Adrenal gland (tissue), 5 donors: ENCODE measurements at regions not wholly inside any gene's neighbourhood (a gene's known extent, or its start where the extent isn't known, plus 50 kb on each side); places are given as distances from the start of the nearest gene placed in this dataset.

Experiments used
- CTCF ChIP-seq, 6 experiments: fragments of 450-650 bp in 4 of 6; fragments of 200-600 bp in 2 of 6; sonication (generic) in 1 of 6; IDR thresholded peaks; 1 replicate in 5 of 6; 2 replicates in 1 of 6; pipeline versions ENCODE4 v1.5.1 to v1.8.0; 2016 to 2021; ENCODE audit warnings: antibody characterized with exemption in 6 of 6, mild to moderate bottlenecking in 2 of 6, moderate library complexity in 1 of 6
- POLR2A ChIP-seq, 2 donors: fragments of 450-650 bp; IDR thresholded peaks; one replicate each; pipeline ENCODE4 v1.6.1; 2017; ENCODE audit warnings: antibody characterized with exemption in 2 of 2, mild to moderate bottlenecking in 2 of 2, moderate library complexity in 1 of 2
- donor health status: DM: no; HTN: no; CAD: no.

GRCh38 chr19:20339444-20339843, 172.4 kb downstream of the ZNF486 start:
- no peak for TF ChIP-seq CTCF (IDR thresholded peaks at IDR 0.05)
- TF ChIP-seq POLR2A (IDR thresholded peaks at IDR 0.05), result no peak
